VCaP (cell line): ENCODE measurements at regions not wholly inside any gene's neighbourhood (a gene's known extent, or its start where the extent isn't known, plus 50 kb on each side); places are given as distances from the start of the nearest gene placed in this dataset.

Experiments used
- H3K27ac ChIP-seq: fragments of 450-650 bp; 2 replicates; pipeline ENCODE4 v1.5.1; 2017
- TF ChIP-seq, protein P1 (sequence below): fragments of 450-650 bp; conservative IDR thresholded peaks from 2 replicates; pipeline ENCODE4 v1.5.1; 2017; ENCODE audit warnings: mild to moderate bottlenecking, moderate library complexity

GRCh38 chr11:130699561-130699960 is 216.7 kb downstream of the SNX19 start:
- H3K27ac ChIP-seq: no peak overlapping the region
- TF ChIP-seq, protein P1, sequence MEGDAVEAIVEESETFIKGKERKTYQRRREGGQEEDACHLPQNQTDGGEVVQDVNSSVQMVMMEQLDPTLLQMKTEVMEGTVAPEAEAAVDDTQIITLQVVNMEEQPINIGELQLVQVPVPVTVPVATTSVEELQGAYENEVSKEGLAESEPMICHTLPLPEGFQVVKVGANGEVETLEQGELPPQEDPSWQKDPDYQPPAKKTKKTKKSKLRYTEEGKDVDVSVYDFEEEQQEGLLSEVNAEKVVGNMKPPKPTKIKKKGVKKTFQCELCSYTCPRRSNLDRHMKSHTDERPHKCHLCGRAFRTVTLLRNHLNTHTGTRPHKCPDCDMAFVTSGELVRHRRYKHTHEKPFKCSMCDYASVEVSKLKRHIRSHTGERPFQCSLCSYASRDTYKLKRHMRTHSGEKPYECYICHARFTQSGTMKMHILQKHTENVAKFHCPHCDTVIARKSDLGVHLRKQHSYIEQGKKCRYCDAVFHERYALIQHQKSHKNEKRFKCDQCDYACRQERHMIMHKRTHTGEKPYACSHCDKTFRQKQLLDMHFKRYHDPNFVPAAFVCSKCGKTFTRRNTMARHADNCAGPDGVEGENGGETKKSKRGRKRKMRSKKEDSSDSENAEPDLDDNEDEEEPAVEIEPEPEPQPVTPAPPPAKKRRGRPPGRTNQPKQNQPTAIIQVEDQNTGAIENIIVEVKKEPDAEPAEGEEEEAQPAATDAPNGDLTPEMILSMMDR: no peak

DNA sequence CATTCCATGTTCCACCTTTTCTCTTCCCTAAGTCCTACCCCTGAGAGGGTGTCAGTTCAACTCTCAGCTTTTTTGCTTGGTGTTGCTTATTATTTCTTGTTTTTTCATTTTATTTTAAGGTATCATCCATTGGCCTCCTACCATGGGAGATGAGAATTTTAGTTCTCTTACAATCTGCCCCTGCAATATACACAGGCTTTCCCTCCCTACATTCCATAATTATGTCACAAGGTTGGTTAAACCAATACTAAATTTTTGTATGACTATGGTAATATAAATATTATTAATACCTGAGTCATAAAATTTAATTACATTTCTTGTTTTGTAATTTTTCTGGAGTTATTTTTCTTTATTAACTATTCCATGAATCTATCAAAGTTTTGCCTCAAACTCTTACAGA is 216.2 kb downstream of the SNX19 start:
- H3K27ac ChIP-seq: no peak overlapping the region
- TF ChIP-seq, protein P1: no peak

- TF ChIP-seq, protein P1: no peak
- no peak overlapping the region for H3K27ac ChIP-seq
These were observed 212.6 kb downstream of the SNX19 start for GRCh38 chr11:130703489-130704190.

- TF ChIP-seq, protein P1: no peak
- peak overlapping the region; percentile 67 for H3K27ac ChIP-seq
These were observed 210.4 kb downstream of the SNX19 start for GRCh38 chr11:130705670-130706421.

GRCh38 chr11:130706572-130706971 is 209.7 kb downstream of the SNX19 start:
- TF ChIP-seq, protein P1: no peak
- H3K27ac ChIP-seq: peak overlapping the region; percentile 67

DNA sequence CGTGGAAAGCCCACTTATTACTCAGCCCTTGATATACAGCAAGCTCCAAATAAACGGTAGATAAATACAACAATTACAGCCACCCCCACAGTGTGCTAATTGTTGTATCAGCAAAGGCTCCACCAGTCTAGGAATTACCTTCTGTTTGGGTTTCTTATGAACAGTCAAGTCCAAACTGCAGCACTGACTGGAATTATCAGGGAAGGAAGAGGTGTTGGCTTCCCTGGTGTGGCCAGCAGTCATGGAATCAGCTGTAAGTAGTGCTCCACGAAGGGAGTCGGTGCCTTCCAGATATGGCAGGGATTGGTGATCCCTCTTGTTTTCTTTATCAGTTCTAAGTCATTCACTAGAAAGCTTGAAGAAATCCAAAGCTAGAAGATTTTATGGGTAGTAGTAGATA is 209.1 kb downstream of the SNX19 start:
- TF ChIP-seq, protein P1: no peak
- no peak overlapping the region for H3K27ac ChIP-seq

DNA sequence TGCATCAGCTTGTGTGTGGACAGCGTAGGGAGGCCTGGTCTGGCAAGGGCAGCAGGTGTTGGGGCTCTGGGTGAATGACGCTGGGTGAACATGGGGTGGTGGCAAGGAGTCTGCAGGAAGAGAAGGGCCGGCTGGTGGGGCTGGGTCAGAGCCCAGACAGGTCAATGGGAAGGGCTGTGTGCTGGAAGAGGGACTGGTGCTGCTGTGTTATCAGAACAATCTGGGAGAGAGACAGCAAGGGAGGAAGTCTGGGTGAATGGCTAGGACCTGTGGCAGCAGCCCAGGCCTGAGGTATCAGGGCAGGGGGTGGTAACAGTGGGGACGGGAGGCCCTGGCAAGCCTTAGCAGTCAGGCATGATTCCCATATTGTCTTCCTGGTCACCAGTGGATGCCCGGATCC is 206.7 kb downstream of the SNX19 start:
- H3K27ac ChIP-seq: no peak overlapping the region
- TF ChIP-seq, protein P1: no peak
